GM12878 (cell line): ENCODE measurements at regions not wholly inside any gene's neighbourhood (a gene's known extent, or its start where the extent isn't known, plus 50 kb on each side); places are given as distances from the start of the nearest gene placed in this dataset.

Experiments used
- ATAC-seq: fragments of 200-7000 bp; cut with Tn5 transposase; 3 replicates; pipeline ENCODE4 v1.9.1; 2020; ENCODE audit warnings: mild to moderate bottlenecking, moderate library complexity
- BruUV-seq: library from RNA; stranded (reverse); fragments of 400-500 nt; replicated peaks from 2 replicates; lab custom pipeline; 2021; lab: Mats Ljungman, UMichigan
- CTCF ChIA-PET: fragments of 300-600 bp; sonication (Branson Sonifier 250); formaldehyde crosslinking; extraction: SDS; loops from one replicate; lab custom pipeline; 2021; ENCODE audit warnings: inconsistent platforms; lab: Yijun Ruan, JAX
- POLR2A ChIA-PET: fragments of 350-600 bp; formaldehyde crosslinking; extraction: SDS; loops from one replicate; lab custom pipeline; 2021; ENCODE audit warnings: inconsistent platforms; lab: Charles Lee
- RAD21 ChIA-PET: fragments of 300-600 bp; sonication (Branson Sonifier 250); formaldehyde crosslinking; loops from one replicate; lab custom pipeline; 2023; ENCODE audit warnings: antibody characterized with exemption; ENCODE audit not compliant: unreplicated experiment; lab: Charles Lee
- SMC1A ChIA-PET: fragments of 300-600 bp; sonication (Branson Sonifier 250); formaldehyde crosslinking; loops from one replicate; lab custom pipeline; 2023; ENCODE audit not compliant: unreplicated experiment, uncharacterized antibody; lab: Charles Lee
- DNase-seq: peaks from one replicate; pipeline ENCODE4 v3.0.0-alpha.2; 2011; ENCODE audit warnings: low read depth, low spot score
- FAIRE-seq: peaks from 3 replicates; lab custom pipeline; 2011; peaks lifted over from hg19 to GRCh38; lab: Jason Lieb, UNC
- H2AFZ ChIP-seq: 2 replicates; pipeline ENCODE4 v1.6.0; 2011; ENCODE audit warnings: low read depth, low read length, control low read depth; ENCODE audit not compliant: control insufficient read depth
- H3K27ac ChIP-seq: 2 replicates; pipeline ENCODE4 v1.5.1; 2011; ENCODE audit warnings: control low read depth; ENCODE audit not compliant: control insufficient read depth, insufficient read depth
- H3K27me3 ChIP-seq, 2 experiments: replicated peaks in 1 of 2; 2 replicates each; pipeline versions ENCODE4 v1.6.0 to v1.6.1; 2011; ENCODE audit warnings: low read length in 1 of 2; ENCODE audit not compliant: control insufficient read depth in 2 of 2, insufficient read depth in 2 of 2
- H3K36me3 ChIP-seq, 2 experiments: 2 replicates each; pipeline ENCODE4 v1.5.1; 2011; ENCODE audit warnings: low read length in 1 of 2; ENCODE audit not compliant: control insufficient read depth in 2 of 2, insufficient read depth in 2 of 2
- H3K4me1 ChIP-seq: 2 replicates; pipeline ENCODE4 v1.6.1; 2011; ENCODE audit warnings: mild to moderate bottlenecking, low read length, moderate library complexity, mixed read lengths; ENCODE audit not compliant: control insufficient read depth, insufficient read depth
- H3K4me2 ChIP-seq: 2 replicates; pipeline ENCODE4 v1.6.0; 2011; ENCODE audit warnings: control low read depth; ENCODE audit not compliant: control insufficient read depth, insufficient read depth
- H3K4me3 ChIP-seq: fragments of 200-600 bp; sonication (generic); 2 replicates; pipeline ENCODE4 v1.5.1; 2016
- H3K79me2 ChIP-seq: 2 replicates; pipeline ENCODE4 v1.6.0; 2011; ENCODE audit warnings: low read length; ENCODE audit not compliant: control insufficient read depth, insufficient read depth
- H3K9ac ChIP-seq: 2 replicates; pipeline ENCODE4 v1.8.0; 2011; ENCODE audit warnings: low read length, control low read depth, mixed read lengths; ENCODE audit not compliant: control insufficient read depth, insufficient read depth
- H3K9me3 ChIP-seq: replicated peaks from 3 replicates; pipeline ENCODE4 v1.5.1; 2011; ENCODE audit warnings: mild to moderate bottlenecking, low read length; ENCODE audit not compliant: control insufficient read depth, insufficient read depth
- H4K20me1 ChIP-seq: 2 replicates; pipeline ENCODE4 v1.6.0; 2011; ENCODE audit not compliant: control insufficient read depth, insufficient read depth
- EED ChIP-seq: sonication (generic); IDR thresholded peaks from 2 replicates; pipeline ENCODE4 v1.6.1; 2016; ENCODE audit warnings: antibody characterized with exemption, low read depth
- ELK1 ChIP-seq: IDR thresholded peaks from 2 replicates; pipeline ENCODE4 v1.6.1; 2012; ENCODE audit warnings: low read depth, low read length, improper control_type of control experiment
- EZH2 ChIP-seq: IDR thresholded peaks from 2 replicates; pipeline ENCODE4 v1.6.1; 2012; ENCODE audit warnings: low read depth, mild to moderate bottlenecking, control low read depth, inconsistent platforms, low read length, borderline replicate concordance; ENCODE audit not compliant: control insufficient read depth
- FOXM1 ChIP-seq: IDR thresholded peaks from 2 replicates; pipeline ENCODE4 v1.6.1; 2012; ENCODE audit warnings: low read depth, mild to moderate bottlenecking, inconsistent platforms, low read length, moderate library complexity
- GABPA ChIP-seq: IDR thresholded peaks from 2 replicates; pipeline ENCODE4 v1.6.1; 2014; ENCODE audit warnings: antibody characterized with exemption, low read depth, mild to moderate bottlenecking, inconsistent platforms
- JUNB ChIP-seq: IDR thresholded peaks from 2 replicates; pipeline ENCODE4 v1.6.1; 2016; ENCODE audit warnings: antibody characterized with exemption, mild to moderate bottlenecking
- MYC ChIP-seq: IDR thresholded peaks from 2 replicates; pipeline ENCODE4 v1.6.1; 2011; ENCODE audit warnings: mild to moderate bottlenecking, low read length, moderate library complexity, inconsistent platforms; ENCODE audit not compliant: insufficient read depth, insufficient replicate concordance, insufficient read length, severe bottlenecking
- PKNOX1 ChIP-seq: fragments of 450-650 bp; IDR thresholded peaks from 2 replicates; pipeline ENCODE4 v1.6.1; 2016; ENCODE audit warnings: mild to moderate bottlenecking
- POLR2AphosphoS2 ChIP-seq: IDR thresholded peaks from 2 replicates; pipeline ENCODE4 v1.6.1; 2011; ENCODE audit warnings: low read depth, mild to moderate bottlenecking, low read length, improper control_type of control experiment, moderate library complexity
- RELA ChIP-seq: fragments of 450-650 bp; IDR thresholded peaks from 2 replicates; pipeline ENCODE4 v1.8.0; 2014; ENCODE audit warnings: borderline replicate concordance; ENCODE audit not compliant: partially characterized antibody
- SIN3A ChIP-seq: IDR thresholded peaks from 2 replicates; pipeline ENCODE4 v1.6.1; 2012; ENCODE audit warnings: low read depth, low read length, improper control_type of control experiment
- TBL1XR1 ChIP-seq: IDR thresholded peaks from 2 replicates; pipeline ENCODE4 v1.6.1; 2012; ENCODE audit warnings: low read depth, low read length, improper control_type of control experiment
- ZBTB40 ChIP-seq: fragments of 450-650 bp; IDR thresholded peaks from 2 replicates; pipeline ENCODE4 v1.6.1; 2016; ENCODE audit warnings: mild to moderate bottlenecking, moderate library complexity, borderline replicate concordance
- ZNF24 ChIP-seq: fragments of 450-650 bp; IDR thresholded peaks from 2 replicates; pipeline ENCODE4 v1.6.1; 2017; ENCODE audit warnings: antibody characterized with exemption, mild to moderate bottlenecking
- ZNF274 ChIP-seq: IDR thresholded peaks from one replicate; pipeline ENCODE4 v1.8.0; 2011; ENCODE audit not compliant: insufficient read length, insufficient read depth
- WGBS: methylation state at CpG from one replicate; pipeline ENCODE4 v1.1.6; 2016; ENCODE audit warnings: low lambda C conversion rate; ENCODE audit not compliant: insufficient replicate concordance, insufficient coverage; ENCODE audit errors: missing lambda C conversion rate; 5-methylcytosine and 5-hydroxymethylcytosine counted together
- in situ Hi-C: fragments of 300-500 bp; cut with MboI; formaldehyde crosslinking; loops from 9 replicates; pipeline ENCODE4 v1.14.3; 2018; ENCODE audit warnings: mixed read lengths
- intact Hi-C: fragments of 100-400 bp; cut with micrococcal nuclease; formaldehyde crosslinking; loops from one replicate; pipeline ENCODE4 v1.14.2; 2022; ENCODE audit not compliant: unreplicated experiment
- TF ChIP-seq, protein P1 (sequence below): IDR thresholded peaks from 2 replicates; pipeline ENCODE4 v1.6.1; 2011; ENCODE audit warnings: borderline replicate concordance, low read depth, mild to moderate bottlenecking, moderate library complexity, low read length; ENCODE audit not compliant: insufficient read depth, poor library complexity, severe bottlenecking
- TF ChIP-seq, protein P2 (sequence below): IDR thresholded peaks from 2 replicates; pipeline ENCODE4 v1.6.1; 2011; ENCODE audit warnings: low read depth, mild to moderate bottlenecking, low read length, moderate library complexity, borderline replicate concordance; ENCODE audit errors: extremely low read depth

DNA sequence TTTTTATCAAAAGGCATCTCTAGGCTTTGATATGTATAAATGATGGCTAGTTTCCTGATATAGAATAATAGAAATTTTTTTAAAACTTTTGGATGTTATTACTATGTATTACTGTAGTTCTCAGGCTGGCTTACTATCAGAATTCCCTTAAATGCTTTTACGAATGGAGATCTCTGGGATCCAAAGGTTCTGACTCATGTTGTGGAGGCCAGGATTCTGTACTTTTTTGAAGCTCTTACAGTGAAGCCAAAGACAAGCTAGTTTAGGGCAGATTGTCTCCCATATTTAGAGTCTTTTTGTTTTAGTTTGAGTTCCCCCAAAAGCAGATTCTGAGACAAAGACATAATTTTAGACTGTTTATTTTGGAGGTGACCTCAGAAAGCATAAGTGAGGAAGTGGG is 265.9 kb upstream of the SESN3 start:
- intact Hi-C loops: no loop called here
- ChIA-PET RAD21 (no interaction called here), CTCF (no interaction called here), POLR2A (no interaction called here), SMC1A (no interaction called here)
- peaks cover 0 to 2% of the 10 kb centered on the region in 2 experiments; a peak in 2 of 4 replicates for H3K27me3 ChIP-seq
- in situ Hi-C loops: no loop called here
- H3K9me3 ChIP-seq: no peaks in the 10 kb centered on the region
- WGBS: 13% methylated on average over 1 of the region's 1 CpG
- no peak for DNase-seq
- no TSS peak for BruUV-seq
- no peaks in the 10 kb centered on the region for H3K36me3 ChIP-seq
- H3K27ac ChIP-seq: no peak overlapping the region
- no peak overlapping the region for H2AFZ ChIP-seq
- no peak for FAIRE-seq
- H3K4me1 ChIP-seq: no peaks in the 10 kb centered on the region
- no peak overlapping the region for H3K4me2 ChIP-seq
- no peaks in the 10 kb centered on the region for H4K20me1 ChIP-seq
- H3K4me3 ChIP-seq: no peak overlapping the region
- H3K79me2 ChIP-seq: no peaks in the 10 kb centered on the region
- no peak overlapping the region for H3K9ac ChIP-seq
- ATAC-seq: no peak
- TF ChIP-seq GABPA (no peak), PKNOX1 (no peak), RELA (no peak), JUNB (no peak), ZNF274 (no peak), FOXM1 (no peak), ZNF24 (no peak), EZH2 (no peak), ZBTB40 (no peak), SIN3A (no peak), ELK1 (no peak), MYC (no peak), EED (no peak), POLR2AphosphoS2 (no peak), TBL1XR1 (no peak)
- TF ChIP-seq, protein P1, sequence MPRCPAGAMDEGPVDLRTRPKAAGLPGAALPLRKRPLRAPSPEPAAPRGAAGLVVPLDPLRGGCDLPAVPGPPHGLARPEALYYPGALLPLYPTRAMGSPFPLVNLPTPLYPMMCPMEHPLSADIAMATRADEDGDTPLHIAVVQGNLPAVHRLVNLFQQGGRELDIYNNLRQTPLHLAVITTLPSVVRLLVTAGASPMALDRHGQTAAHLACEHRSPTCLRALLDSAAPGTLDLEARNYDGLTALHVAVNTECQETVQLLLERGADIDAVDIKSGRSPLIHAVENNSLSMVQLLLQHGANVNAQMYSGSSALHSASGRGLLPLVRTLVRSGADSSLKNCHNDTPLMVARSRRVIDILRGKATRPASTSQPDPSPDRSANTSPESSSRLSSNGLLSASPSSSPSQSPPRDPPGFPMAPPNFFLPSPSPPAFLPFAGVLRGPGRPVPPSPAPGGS: no peak
- TF ChIP-seq, protein P2, sequence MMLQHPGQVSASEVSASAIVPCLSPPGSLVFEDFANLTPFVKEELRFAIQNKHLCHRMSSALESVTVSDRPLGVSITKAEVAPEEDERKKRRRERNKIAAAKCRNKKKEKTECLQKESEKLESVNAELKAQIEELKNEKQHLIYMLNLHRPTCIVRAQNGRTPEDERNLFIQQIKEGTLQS: no peak
